K562 (cell line): ENCODE measurements at regions not wholly inside any gene's neighbourhood (a gene's known extent, or its start where the extent isn't known, plus 50 kb on each side); places are given as distances from the start of the nearest gene placed in this dataset.

ENCODE experiments used
- ATAC-seq: fragments of 200-7000 bp; cut with Tn5 transposase; 3 replicates; pipeline ENCODE4 v1.9.1; 2020; ENCODE audit warnings: moderate library complexity
- BruUV-seq: library from RNA; stranded (reverse); fragments of 400-500 nt; replicated peaks from 2 replicates; lab custom pipeline; 2021; lab: Mats Ljungman, UMichigan
- CTCF ChIA-PET: fragments of 300-600 bp; formaldehyde crosslinking; extraction: SDS; loops from one replicate; lab custom pipeline; 2021; ENCODE audit warnings: low intra/inter-chr PET ratio; lab: Yijun Ruan, JAX
- POLR2A ChIA-PET: fragments of 300-600, 350-650 bp; sonication (Branson Sonifier 250); formaldehyde crosslinking; extraction: SDS; loops from one replicate; lab custom pipeline; 2021; ENCODE audit warnings: antibody characterized with exemption, inconsistent platforms; lab: Yijun Ruan, JAX
- DNase-seq, 4 experiments: peaks; one replicate each; pipeline versions ENCODE4 v3.0.0 to v3.0.0-alpha.2; 2011 to 2018; ENCODE audit warnings: low spot score in 3 of 4, mixed read lengths in 3 of 4; ENCODE audit errors: extremely low read depth in 1 of 4
- FAIRE-seq: peaks from 2 replicates; lab custom pipeline; 2011; peaks lifted over from hg19 to GRCh38; lab: Jason Lieb, UNC
- H2AFZ ChIP-seq: 2 replicates; pipeline ENCODE4 v1.6.0; 2011; ENCODE audit warnings: low read depth, low read length, control low read depth, inconsistent platforms
- H3K27ac ChIP-seq: fragments of 200-600 bp; 3 replicates; pipeline ENCODE4 v1.8.0; 2011; ENCODE audit warnings: low read depth, mild to moderate bottlenecking, control low read depth, inconsistent platforms, low read length, moderate library complexity, mixed read lengths; ENCODE audit errors: extremely low read depth
- H3K27me3 ChIP-seq, 2 experiments: fragments of 300-600 bp in 1 of 2; 2 replicates in 1 of 2; 3 replicates in 1 of 2; pipeline versions ENCODE4 v1.6.0 to v1.8.0; 2011; ENCODE audit warnings: inconsistent platforms in 2 of 2, low read length in 2 of 2, mild to moderate bottlenecking in 1 of 2, mixed read lengths in 1 of 2, moderate library complexity in 1 of 2; ENCODE audit not compliant: control insufficient read depth in 2 of 2, insufficient read depth in 2 of 2
- H3K36me3 ChIP-seq: fragments of 300-600 bp; 3 replicates; pipeline ENCODE4 v1.8.0; 2011; ENCODE audit warnings: mild to moderate bottlenecking, low read length, inconsistent platforms; ENCODE audit not compliant: control insufficient read depth, insufficient read depth
- H3K4me1 ChIP-seq, 2 experiments: fragments of 200-600 bp in 1 of 2; replicated peaks in 1 of 2; 2 replicates in 1 of 2; 3 replicates in 1 of 2; pipeline versions ENCODE4 v1.5.1 to v1.8.0; 2011; ENCODE audit warnings: inconsistent platforms in 2 of 2, low read length in 2 of 2, mild to moderate bottlenecking in 1 of 2, mixed read lengths in 1 of 2, moderate library complexity in 1 of 2; ENCODE audit not compliant: control insufficient read depth in 2 of 2, insufficient read depth in 2 of 2
- H3K4me2 ChIP-seq: 2 replicates; pipeline ENCODE4 v1.6.1; 2011; ENCODE audit warnings: low read length, control low read depth, inconsistent platforms, mixed read lengths; ENCODE audit not compliant: insufficient read depth
- H3K4me3 ChIP-seq: fragments of 200-600 bp; sonication (generic), shearing (Covaris generic); 2 replicates; pipeline ENCODE4 v1.5.1; 2016; ENCODE audit warnings: control low read depth, inconsistent platforms
- H3K79me2 ChIP-seq: fragments of 200-600 bp; 3 replicates; pipeline ENCODE4 v1.8.0; 2011; ENCODE audit warnings: low read length, inconsistent platforms; ENCODE audit not compliant: control insufficient read depth, insufficient read depth
- H3K9ac ChIP-seq, 2 experiments: 2 replicates each; pipeline versions ENCODE4 v1.6.0 to v1.6.1; 2011; ENCODE audit warnings: low read depth in 2 of 2, low read length in 2 of 2, control low read depth in 1 of 2, inconsistent platforms in 1 of 2, mild to moderate bottlenecking in 1 of 2, mixed read lengths in 1 of 2; ENCODE audit not compliant: insufficient read depth in 1 of 2
- H3K9me1 ChIP-seq: one replicate; pipeline ENCODE4 v1.6.0; 2011; ENCODE audit warnings: inconsistent platforms, mild to moderate bottlenecking, low read length, moderate library complexity; ENCODE audit not compliant: control insufficient read depth, insufficient read depth
- H3K9me3 ChIP-seq: replicated peaks from 2 replicates; pipeline ENCODE4 v1.5.1; 2011; ENCODE audit warnings: low read depth, low read length, inconsistent platforms; ENCODE audit not compliant: control insufficient read depth, insufficient read depth
- H4K20me1 ChIP-seq: replicated peaks from 2 replicates; pipeline ENCODE4 v1.6.1; 2011; ENCODE audit warnings: low read length, inconsistent platforms, mixed read lengths; ENCODE audit not compliant: control insufficient read depth, insufficient read depth
- EGR1 ChIP-seq: fragments of 450-650 bp; conservative IDR thresholded peaks from 2 replicates; pipeline ENCODE4 v1.6.1; 2017; ENCODE audit warnings: mild to moderate bottlenecking
- HDAC3 ChIP-seq: fragments of 450-650 bp; IDR thresholded peaks from 2 replicates; pipeline ENCODE4 v1.6.1; 2018; ENCODE audit warnings: borderline replicate concordance, mild to moderate bottlenecking, moderate library complexity; ENCODE audit not compliant: partially characterized antibody
- HNRNPH1 ChIP-seq: fragments of 200-400 bp; formaldehyde crosslinking; optimal IDR thresholded peaks from 2 replicates; pipeline ENCODE3; 2017; ENCODE audit warnings: low read depth, mild to moderate bottlenecking, low read length, moderate library complexity
- TAF15 ChIP-seq: fragments of 200-400 bp; formaldehyde crosslinking; IDR thresholded peaks from 2 replicates; pipeline ENCODE4 v1.6.1; 2017; ENCODE audit warnings: mild to moderate bottlenecking, low read depth, low read length, moderate library complexity
- ZBED1 ChIP-seq: IDR thresholded peaks from 2 replicates; pipeline ENCODE4 v1.6.1; 2014
- WGBS: fragments of 100-300 bp; shearing (Covaris generic); methylation state at CpG from one replicate; pipeline ENCODE4 v1.1.6; 2016; ENCODE audit warnings: low coverage, mixed read lengths; ENCODE audit not compliant: insufficient coverage; ENCODE audit errors: missing lambda C conversion rate; 5-methylcytosine and 5-hydroxymethylcytosine counted together
- in situ Hi-C: fragments of 300-500 bp; cut with MboI; formaldehyde crosslinking; loops from 4 replicates; pipeline ENCODE4 v1.15.0; 2018; ENCODE audit warnings: inconsistent platforms, mixed read lengths
- intact Hi-C: fragments of 100-400 bp; cut with micrococcal nuclease; formaldehyde crosslinking; loops from 2 replicates; pipeline ENCODE4 v1.14.2; 2022

DNA sequence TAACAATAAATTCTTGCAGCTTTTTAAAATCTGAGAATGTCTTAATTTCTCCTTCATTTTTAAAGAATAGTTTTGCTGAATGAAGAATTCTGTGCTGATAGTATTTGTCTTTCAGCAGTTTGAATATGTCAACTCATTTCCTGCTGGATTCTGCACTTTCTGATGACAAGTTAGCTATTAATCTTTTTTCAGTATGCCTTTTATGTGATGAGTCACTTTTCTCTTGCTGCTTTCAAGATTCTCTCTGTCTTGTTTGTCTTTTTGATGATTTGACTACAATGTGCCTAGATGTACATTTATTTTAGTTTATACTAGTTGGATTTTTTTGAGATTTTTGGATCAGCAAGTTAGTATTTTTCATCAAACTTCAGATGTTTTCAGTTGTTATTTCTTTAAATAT is 87.9 kb upstream of the AVPR1A start:
- in situ Hi-C loops = no loop called here

DNA sequence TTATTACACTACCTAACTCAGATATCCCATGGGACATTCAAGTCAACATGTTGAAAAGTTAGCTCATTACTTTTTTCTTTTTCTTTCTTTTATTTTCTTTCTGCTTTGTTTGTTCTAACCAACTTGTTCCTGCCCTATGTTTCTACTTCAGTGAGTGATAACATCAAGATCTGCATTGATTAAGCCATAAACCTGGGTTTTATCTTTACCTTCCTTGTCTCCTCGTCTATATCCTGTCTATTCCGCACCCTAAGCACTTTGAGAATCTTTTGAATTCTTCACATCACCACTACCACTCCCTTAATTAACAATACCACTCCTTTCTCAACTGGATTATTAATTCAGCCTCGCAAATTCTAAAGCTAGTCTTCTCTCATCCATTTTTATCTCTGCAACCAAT is 81.9 kb upstream of the AVPR1A start:
- Histone ChIP-seq H3K9ac (no peak overlapping the region), H3K36me3 (no peaks in the 10 kb centered on the region), H3K9me3 (no peaks in the 10 kb centered on the region), H3K4me3 (no peak overlapping the region), H4K20me1 (no peaks in the 10 kb centered on the region), H3K27ac (no peak overlapping the region), H3K4me1 (no peaks in the 10 kb centered on the region), H2AFZ (no peak overlapping the region), H3K9me1 (no peaks in the 10 kb centered on the region), H3K4me2 (no peak overlapping the region), H3K79me2 (no peaks in the 10 kb centered on the region), H3K27me3 (no peaks in the 10 kb centered on the region)
- 0% methylated on average over 3 of the region's 3 CpGs for WGBS
- ChIA-PET CTCF (no interaction called here), POLR2A (no interaction called here)
- DNase-seq (no peak), FAIRE-seq (no peak), ATAC-seq (no peak)
- in situ Hi-C loops = no loop called here
- TF ChIP-seq TAF15 (no peak), HDAC3 (no peak)
- intact Hi-C loops = no loop called here
- BruUV-seq = no TSS peak

More for the DNA sequence above, 87.9 kb upstream of the AVPR1A start:
- ChIA-PET POLR2A (no interaction called here), CTCF (no interaction called here)
- H3K9ac ChIP-seq = no peak overlapping the region
- no peaks in the 10 kb centered on the region for H3K9me3 ChIP-seq
- no peaks in the 10 kb centered on the region for H3K9me1 ChIP-seq
- H3K27me3 ChIP-seq = no peaks in the 10 kb centered on the region
- no peak for TF ChIP-seq EGR1
- TF ChIP-seq HNRNPH1 = no peak
- no peak for TF ChIP-seq ZBED1
- H3K27ac ChIP-seq = no peak overlapping the region
- no peak overlapping the region for H2AFZ ChIP-seq
- H3K4me3 ChIP-seq = no peak overlapping the region
- intact Hi-C loops = no loop called here
- no peaks in the 10 kb centered on the region for H3K36me3 ChIP-seq
- H3K79me2 ChIP-seq = no peaks in the 10 kb centered on the region
- ATAC-seq (no peak), FAIRE-seq (no peak), DNase-seq (no peak)
- no peak overlapping the region for H3K4me2 ChIP-seq
- no peaks in the 10 kb centered on the region for H4K20me1 ChIP-seq
- H3K4me1 ChIP-seq = no peaks in the 10 kb centered on the region
- no TSS peak for BruUV-seq
